Astrocyte of the spinal cord (primary cell): ENCODE measurements at regions not wholly inside any gene's neighbourhood (a gene's known extent, or its start where the extent isn't known, plus 50 kb on each side); places are given as distances from the start of the nearest gene placed in this dataset.

Experiments used
- DNase-seq: peaks from one replicate; pipeline ENCODE4 v3.0.0; 2011; ENCODE audit warnings: low read depth, low spot score
- H3K4me3 ChIP-seq: 2 replicates; pipeline ENCODE4 v1.5.1; 2011; ENCODE audit warnings: low read depth, mild to moderate bottlenecking, low read length, moderate library complexity
- in situ Hi-C: cut with HindIII; loops from 2 replicates; pipeline ENCODE4 v1.10.0; 2017; ENCODE audit warnings: low sequenced_read_pairs
- TF ChIP-seq, protein P1 (sequence below): IDR thresholded peaks from 2 replicates; pipeline ENCODE4 v1.5.1; 2012; ENCODE audit warnings: low read depth, mild to moderate bottlenecking, low read length, inconsistent platforms

DNA sequence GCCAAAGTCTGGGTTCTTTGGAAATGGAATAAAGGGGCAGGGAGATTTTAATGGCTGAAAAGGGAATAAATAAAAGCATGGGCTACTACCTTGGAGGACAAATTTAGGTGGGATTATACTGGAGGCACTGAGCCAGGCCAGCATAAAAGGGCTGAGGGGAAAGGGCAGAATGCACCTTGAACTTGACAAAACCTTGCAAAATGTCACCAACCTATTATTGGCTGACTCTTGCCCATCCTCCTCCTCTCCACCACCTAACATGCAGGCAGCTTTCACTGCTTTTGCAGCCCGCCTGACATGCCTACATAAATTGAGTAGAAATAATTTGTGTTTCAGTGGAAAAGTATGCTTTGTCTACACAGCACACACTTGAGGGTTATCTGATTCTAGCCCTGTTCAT, 65.3 kb upstream of the ABLIM1 start:
- TF ChIP-seq, protein P1, sequence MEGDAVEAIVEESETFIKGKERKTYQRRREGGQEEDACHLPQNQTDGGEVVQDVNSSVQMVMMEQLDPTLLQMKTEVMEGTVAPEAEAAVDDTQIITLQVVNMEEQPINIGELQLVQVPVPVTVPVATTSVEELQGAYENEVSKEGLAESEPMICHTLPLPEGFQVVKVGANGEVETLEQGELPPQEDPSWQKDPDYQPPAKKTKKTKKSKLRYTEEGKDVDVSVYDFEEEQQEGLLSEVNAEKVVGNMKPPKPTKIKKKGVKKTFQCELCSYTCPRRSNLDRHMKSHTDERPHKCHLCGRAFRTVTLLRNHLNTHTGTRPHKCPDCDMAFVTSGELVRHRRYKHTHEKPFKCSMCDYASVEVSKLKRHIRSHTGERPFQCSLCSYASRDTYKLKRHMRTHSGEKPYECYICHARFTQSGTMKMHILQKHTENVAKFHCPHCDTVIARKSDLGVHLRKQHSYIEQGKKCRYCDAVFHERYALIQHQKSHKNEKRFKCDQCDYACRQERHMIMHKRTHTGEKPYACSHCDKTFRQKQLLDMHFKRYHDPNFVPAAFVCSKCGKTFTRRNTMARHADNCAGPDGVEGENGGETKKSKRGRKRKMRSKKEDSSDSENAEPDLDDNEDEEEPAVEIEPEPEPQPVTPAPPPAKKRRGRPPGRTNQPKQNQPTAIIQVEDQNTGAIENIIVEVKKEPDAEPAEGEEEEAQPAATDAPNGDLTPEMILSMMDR: no peak
- DNase-seq: no peak
- in situ Hi-C loops: no loop called here
- no peak overlapping the region for H3K4me3 ChIP-seq

- TF ChIP-seq, protein P1: no peak
- no peak for DNase-seq
- H3K4me3 ChIP-seq: no peak overlapping the region
- in situ Hi-C loops: no loop called here
Observed at GRCh38 chr10:114723991-114724715, 66.1 kb upstream of the ABLIM1 start.

DNA sequence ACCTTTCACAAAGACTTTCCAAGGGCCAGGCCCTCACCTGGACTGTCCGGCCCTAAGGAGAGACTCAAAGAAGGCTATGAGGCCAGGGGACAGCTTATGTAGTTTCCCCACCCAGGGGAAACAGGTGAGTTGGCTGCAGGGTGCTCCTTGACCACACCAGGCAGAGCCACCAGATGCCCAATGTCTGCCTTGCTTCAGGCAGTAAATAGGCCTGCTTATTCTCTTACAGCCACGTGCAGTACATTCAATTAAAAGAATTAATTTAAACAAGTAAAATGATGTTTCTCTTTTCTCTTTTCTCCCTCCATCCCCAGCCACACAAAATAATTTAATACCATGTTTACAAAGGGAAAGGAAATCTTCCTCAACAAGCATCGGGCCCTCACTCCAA, 66.6 kb upstream of the ABLIM1 start:
- H3K4me3 ChIP-seq: no peak overlapping the region
- in situ Hi-C loops: no loop called here
- DNase-seq: no peak
- TF ChIP-seq, protein P1: no peak

DNA sequence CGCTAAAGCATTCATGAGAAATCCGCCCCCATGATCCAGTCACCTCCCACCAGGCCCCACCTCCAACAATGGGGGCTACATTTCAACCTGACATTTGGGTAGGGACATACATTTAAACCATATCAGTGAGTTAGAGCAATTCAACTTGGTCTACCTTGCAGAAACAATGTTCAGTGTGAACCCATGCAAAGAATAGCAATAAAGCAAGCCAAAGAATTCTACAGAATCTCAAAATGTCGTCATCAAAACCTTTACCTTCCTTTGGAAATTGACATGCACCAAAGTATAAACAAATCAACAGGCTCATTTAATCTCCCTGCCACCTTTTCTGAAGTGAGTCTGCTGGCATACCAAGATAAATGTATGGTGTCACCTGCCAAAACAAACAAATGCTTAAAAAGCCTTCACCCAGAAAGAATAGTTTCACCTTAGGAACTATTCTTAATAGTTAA, 68.8 kb upstream of the ABLIM1 start:
- H3K4me3 ChIP-seq: no peak overlapping the region
- in situ Hi-C loops: no loop called here
- TF ChIP-seq, protein P1: no peak
- no peak for DNase-seq

- TF ChIP-seq, protein P1: no peak
- in situ Hi-C loops: no loop called here
- DNase-seq: no peak
- H3K4me3 ChIP-seq: no peak overlapping the region
Observed at GRCh38 chr10:114728325-114728724, 70.2 kb upstream of the ABLIM1 start.

DNA sequence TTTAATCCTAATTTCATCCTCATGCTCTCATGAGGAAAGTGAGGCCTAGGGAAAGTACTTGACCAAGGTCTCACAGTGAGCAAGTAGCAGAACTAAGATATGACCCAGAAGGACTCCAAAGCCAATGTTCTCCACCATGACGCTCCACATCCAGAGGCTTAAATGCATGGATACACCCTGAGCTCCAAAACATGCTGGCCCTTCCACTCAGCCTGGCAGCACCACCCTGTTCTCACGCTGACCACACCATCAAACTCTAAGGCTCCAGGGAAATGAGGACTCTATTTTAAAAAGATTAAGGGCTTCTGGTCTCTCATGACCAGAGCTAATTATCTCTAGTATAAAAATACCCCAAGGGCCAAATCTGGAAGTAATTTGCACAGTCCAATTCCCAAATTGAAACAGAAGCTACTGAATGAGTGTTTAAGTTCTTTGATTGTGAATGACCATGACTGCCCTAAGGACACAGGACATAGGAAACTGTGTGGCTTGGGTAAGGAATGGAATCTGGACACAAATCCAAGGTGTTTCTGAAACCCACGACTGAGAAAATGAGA, 71.1 kb upstream of the ABLIM1 start:
- TF ChIP-seq, protein P1: no peak
- H3K4me3 ChIP-seq: no peak overlapping the region
- in situ Hi-C loops: no loop called here
- DNase-seq: no peak
